Stomach (tissue), 4 donors: ENCODE measurements at regions not wholly inside any gene's neighbourhood (a gene's known extent, or its start where the extent isn't known, plus 50 kb on each side); places are given as distances from the start of the nearest gene placed in this dataset.

Experiments used
- EP300 ChIP-seq: sonication (generic); formaldehyde crosslinking; IDR thresholded peaks from one replicate; pipeline ENCODE4 v1.6.1; 2017; ENCODE audit warnings: antibody characterized with exemption
- POLR2A ChIP-seq, 4 donors: fragments of 450-650 bp; IDR thresholded peaks; one replicate each; pipeline ENCODE4 v1.6.1; 2016; ENCODE audit warnings: antibody characterized with exemption in 4 of 4, control low read depth in 2 of 4, mild to moderate bottlenecking in 1 of 4, moderate library complexity in 1 of 4
- POLR2AphosphoS5 ChIP-seq, 3 donors: sonication (generic); formaldehyde crosslinking; IDR thresholded peaks; one replicate each; pipeline ENCODE4 v1.6.1; 2016; ENCODE audit warnings: antibody characterized with exemption in 3 of 3
- TF ChIP-seq, protein P1 (sequence below), 7 experiments: fragments of 450-650 bp in 4 of 7; fragments of 200-600 bp in 3 of 7; sonication (generic) in 3 of 7; IDR thresholded peaks; one replicate each; pipeline ENCODE4 v1.5.1; 2016 to 2019; ENCODE audit warnings: antibody characterized with exemption in 7 of 7, control low read depth in 2 of 7, mild to moderate bottlenecking in 1 of 7

DNA sequence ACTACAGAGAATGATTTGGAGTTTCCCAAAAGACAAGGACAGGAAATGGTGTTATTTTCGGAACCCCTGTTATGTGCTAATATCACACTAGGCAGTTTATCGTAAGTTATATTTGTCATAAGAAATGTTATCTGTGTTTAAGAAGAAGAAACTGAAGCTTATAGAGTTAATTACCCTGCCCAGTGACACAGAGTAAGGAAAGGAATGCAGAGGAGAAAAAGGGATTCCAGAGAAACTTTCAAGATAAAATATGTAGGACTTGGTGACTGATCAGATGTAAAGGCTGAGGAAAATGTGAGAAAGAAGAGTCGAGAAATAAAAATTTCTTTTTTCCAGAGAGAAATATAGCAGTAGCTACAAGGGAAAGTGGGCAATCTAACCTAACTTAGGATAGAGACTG lies 63.5 kb upstream of the ZNF746 start:
- TF ChIP-seq, protein P1, sequence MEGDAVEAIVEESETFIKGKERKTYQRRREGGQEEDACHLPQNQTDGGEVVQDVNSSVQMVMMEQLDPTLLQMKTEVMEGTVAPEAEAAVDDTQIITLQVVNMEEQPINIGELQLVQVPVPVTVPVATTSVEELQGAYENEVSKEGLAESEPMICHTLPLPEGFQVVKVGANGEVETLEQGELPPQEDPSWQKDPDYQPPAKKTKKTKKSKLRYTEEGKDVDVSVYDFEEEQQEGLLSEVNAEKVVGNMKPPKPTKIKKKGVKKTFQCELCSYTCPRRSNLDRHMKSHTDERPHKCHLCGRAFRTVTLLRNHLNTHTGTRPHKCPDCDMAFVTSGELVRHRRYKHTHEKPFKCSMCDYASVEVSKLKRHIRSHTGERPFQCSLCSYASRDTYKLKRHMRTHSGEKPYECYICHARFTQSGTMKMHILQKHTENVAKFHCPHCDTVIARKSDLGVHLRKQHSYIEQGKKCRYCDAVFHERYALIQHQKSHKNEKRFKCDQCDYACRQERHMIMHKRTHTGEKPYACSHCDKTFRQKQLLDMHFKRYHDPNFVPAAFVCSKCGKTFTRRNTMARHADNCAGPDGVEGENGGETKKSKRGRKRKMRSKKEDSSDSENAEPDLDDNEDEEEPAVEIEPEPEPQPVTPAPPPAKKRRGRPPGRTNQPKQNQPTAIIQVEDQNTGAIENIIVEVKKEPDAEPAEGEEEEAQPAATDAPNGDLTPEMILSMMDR (IDR thresholded peaks at IDR 0.05): no peak
- no peak for TF ChIP-seq POLR2AphosphoS5 (IDR thresholded peaks at IDR 0.05)
- no peak for TF ChIP-seq POLR2A (IDR thresholded peaks at IDR 0.05)
- TF ChIP-seq EP300: no peak
